Choroid plexus epithelial cell (primary cell): ENCODE measurements at regions not wholly inside any gene's neighbourhood (a gene's known extent, or its start where the extent isn't known, plus 50 kb on each side); places are given as distances from the start of the nearest gene placed in this dataset.

ENCODE experiments used
- DNase-seq: peaks from one replicate; pipeline ENCODE4 v3.0.0-alpha.2; 2010; ENCODE audit warnings: low read depth
- H3K4me3 ChIP-seq: 2 replicates; pipeline ENCODE4 v1.5.1; 2011; ENCODE audit warnings: low read depth, mild to moderate bottlenecking, control low read depth, low read length, moderate library complexity
- TF ChIP-seq, protein P1 (sequence below): conservative IDR thresholded peaks from 2 replicates; pipeline ENCODE4 v1.5.1; 2011; ENCODE audit warnings: low read depth, mild to moderate bottlenecking, control low read depth, inconsistent platforms, low read length, moderate library complexity

DNA sequence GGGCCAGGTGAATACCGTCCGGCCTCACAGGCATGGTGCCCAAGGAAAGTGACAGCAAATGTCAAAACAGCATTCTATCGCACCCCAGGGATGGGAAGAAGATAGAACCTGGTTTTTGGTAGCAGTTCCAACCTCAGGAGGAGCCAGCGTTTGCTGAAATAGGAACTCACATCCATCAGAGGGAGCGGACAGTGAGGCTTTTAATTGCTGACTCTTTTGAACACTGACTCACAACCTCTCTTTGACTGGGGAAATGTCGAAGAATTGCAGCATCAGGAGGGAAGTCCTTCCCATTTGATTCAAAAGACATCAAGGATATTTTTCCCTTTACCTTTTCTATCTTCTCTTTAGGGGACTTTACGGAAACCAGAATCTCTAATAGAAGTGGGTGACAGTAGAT is 114.2 kb downstream of the UNC5CL start:
- no peak for DNase-seq
- TF ChIP-seq, protein P1, sequence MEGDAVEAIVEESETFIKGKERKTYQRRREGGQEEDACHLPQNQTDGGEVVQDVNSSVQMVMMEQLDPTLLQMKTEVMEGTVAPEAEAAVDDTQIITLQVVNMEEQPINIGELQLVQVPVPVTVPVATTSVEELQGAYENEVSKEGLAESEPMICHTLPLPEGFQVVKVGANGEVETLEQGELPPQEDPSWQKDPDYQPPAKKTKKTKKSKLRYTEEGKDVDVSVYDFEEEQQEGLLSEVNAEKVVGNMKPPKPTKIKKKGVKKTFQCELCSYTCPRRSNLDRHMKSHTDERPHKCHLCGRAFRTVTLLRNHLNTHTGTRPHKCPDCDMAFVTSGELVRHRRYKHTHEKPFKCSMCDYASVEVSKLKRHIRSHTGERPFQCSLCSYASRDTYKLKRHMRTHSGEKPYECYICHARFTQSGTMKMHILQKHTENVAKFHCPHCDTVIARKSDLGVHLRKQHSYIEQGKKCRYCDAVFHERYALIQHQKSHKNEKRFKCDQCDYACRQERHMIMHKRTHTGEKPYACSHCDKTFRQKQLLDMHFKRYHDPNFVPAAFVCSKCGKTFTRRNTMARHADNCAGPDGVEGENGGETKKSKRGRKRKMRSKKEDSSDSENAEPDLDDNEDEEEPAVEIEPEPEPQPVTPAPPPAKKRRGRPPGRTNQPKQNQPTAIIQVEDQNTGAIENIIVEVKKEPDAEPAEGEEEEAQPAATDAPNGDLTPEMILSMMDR, result no peak
- no peak overlapping the region for H3K4me3 ChIP-seq

DNA sequence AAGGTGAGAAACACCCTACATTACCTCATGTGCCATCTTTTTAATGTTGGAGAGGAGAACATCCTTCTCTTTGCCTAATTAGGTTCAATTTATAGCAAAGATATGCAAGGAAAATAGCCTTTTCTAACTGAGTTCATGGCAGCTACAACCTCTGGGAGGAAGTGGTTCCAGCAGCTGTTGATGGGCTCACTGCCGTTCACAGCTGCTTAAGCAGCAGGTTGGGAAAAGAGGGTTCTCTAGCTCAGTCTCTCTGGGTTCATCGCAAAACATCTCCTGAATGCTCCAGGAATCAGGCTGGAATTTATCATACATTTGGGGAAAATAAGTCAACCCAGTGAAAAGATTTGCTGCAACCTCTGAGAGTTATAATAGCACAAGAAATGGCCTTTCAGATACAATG is 115.1 kb downstream of the UNC5CL start:
- TF ChIP-seq, protein P1, result no peak
- H3K4me3 ChIP-seq, result no peak overlapping the region
- DNase-seq, result no peak

DNA sequence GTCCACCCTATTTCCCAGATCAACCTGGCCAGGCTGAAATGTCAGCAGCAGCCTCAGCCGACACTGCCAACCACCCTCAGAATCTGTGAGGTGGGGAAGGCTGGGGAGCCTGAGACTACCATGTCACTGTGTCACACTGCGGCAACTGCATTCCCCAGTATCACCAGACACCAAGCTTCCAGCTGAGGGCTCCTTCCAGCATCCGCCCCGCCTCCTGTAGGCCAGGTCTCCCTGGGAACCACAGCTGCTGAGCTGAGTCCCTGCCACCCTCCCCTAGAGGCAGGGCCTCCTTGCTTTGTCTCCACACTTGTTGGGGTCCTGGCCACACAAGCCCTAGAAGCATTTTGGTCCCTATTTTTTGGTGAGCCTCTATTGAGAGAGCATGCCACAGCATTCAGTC is 115.7 kb downstream of the UNC5CL start:
- no peak for DNase-seq
- H3K4me3 ChIP-seq, result no peak overlapping the region
- TF ChIP-seq, protein P1, result no peak

DNA sequence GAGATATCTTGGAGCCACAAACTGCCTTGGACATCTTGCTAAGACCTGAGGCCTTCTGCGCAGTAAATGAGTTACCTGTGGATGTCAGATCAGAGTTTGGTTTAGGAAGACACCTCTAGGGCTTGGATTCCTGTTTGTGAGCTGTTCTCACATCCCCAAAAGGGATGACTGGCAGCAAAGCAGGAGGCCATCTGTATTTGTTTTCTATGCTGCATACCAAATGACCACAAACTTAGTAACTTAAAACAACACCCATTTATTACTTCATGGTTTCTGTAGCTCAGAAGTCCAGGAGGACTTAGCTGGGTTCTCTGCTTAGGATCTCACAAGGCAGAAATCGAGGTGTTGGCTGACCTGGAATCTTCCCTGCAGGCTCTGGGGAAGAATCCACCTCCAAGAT is 116.7 kb downstream of the UNC5CL start:
- H3K4me3 ChIP-seq, result no peak overlapping the region
- TF ChIP-seq, protein P1, result no peak
- peak; percentile 19 for DNase-seq

DNA sequence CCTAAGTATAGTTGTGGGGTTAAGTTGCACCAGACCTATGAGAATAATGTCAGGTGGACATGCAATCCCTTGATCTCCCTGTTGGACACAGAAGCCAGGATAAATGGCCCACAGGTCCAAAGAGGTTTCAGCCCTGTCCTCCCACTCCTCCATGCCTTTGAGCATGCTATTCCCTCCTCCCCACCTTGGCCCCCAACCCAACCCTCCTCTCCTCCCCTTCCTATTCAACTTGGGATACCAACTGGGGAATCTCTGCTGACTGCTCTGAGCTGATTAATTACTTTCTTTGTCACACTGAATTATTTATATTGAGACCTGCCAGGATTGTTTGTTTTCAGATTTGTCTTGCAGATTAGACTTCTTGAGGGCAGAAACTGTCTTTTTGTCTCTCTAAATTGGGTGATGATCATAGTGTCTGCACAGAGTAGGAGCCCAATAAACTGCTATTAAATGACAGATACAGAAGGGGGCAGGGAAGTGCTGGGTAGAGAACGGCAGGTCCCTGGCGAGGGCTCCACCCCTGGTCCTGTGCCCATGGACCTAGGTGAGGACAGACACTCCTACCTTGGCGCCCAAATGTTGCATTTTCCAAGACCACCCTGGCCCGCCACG is 120.9 kb downstream of the UNC5CL start:
- no peak overlapping the region for H3K4me3 ChIP-seq
- no peak for DNase-seq
- TF ChIP-seq, protein P1, result no peak

DNA sequence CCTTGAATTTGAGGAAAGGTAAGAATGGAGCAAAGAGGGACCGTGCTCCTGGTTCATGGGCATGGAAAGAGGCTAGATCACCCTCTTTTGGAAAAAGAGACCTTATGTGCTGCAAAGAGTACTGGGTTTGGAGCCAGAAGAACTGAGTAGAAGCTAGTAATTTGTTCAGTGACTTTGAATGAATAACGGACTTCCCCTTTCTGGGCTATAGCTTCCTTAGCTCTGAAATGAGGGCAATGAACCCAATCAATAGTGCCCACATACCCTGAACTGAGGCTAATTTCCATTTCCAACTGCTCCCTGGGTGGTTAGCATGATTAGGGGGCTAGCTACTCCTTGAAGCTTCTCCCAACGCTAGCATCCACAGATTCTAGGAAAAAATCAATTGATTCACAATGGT is 121.4 kb downstream of the UNC5CL start:
- no peak overlapping the region for H3K4me3 ChIP-seq
- no peak for DNase-seq
- TF ChIP-seq, protein P1, result no peak

DNA sequence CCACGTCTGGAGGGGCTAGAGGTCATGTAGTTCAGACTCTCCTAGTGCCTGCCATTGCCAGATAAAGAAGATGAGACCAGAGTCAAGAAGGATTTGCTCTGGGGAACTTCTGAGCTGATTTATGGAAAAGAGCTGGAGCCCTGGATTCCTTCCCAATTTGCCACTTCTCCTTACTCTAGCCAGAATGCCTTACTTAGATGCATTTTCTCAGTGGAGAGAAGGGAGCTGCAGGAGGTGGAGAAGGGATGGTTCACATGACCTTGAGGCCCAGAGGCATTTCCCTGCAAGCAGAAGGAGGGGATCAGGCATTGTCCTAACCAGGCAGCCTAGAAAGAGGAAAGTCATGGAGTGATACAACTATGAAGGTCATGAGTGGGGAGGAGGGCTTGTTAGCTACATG is 122.2 kb downstream of the UNC5CL start:
- no peak for DNase-seq
- H3K4me3 ChIP-seq, result no peak overlapping the region
- TF ChIP-seq, protein P1, result no peak
